T-cell (primary cell): ENCODE measurements at regions not wholly inside any gene's neighbourhood (a gene's known extent, or its start where the extent isn't known, plus 50 kb on each side); places are given as distances from the start of the nearest gene placed in this dataset.

ENCODE experiments used
- ATAC-seq, 4 experiments: fragments of 200-7000 bp in 3 of 4; fragments of 150-1000 bp in 1 of 4; cut with Tn5 transposase; replicated peaks in 1 of 4; 1 replicate in 3 of 4; 2 replicates in 1 of 4; pipeline ENCODE4 v1.10.0; 2021; ENCODE audit warnings: moderate library complexity in 3 of 4, mild to moderate bottlenecking in 2 of 4, moderate number of reproducible peaks in 1 of 4
- CTCF ChIA-PET, 2 donors: fragments of 300-600 bp; sonication (Branson Sonifier 250); formaldehyde crosslinking; loops; one replicate each; lab custom pipeline; 2022; ENCODE audit warnings: antibody characterized with exemption in 2 of 2; lab: Charles Lee
- POLR2A ChIA-PET, 2 donors: fragments of 300-600 bp; sonication (Branson Sonifier 250); formaldehyde crosslinking; loops; one replicate each; lab custom pipeline; 2022; ENCODE audit warnings: antibody characterized with exemption in 2 of 2; lab: Charles Lee
- DNase-seq, 35 experiments: peaks; one replicate each; pipeline versions ENCODE4 v3.0.0 to v3.0.0-alpha.2; 2013 to 2023
- H3K27ac ChIP-seq: one replicate; pipeline ENCODE4 v1.5.1; 2013; ENCODE audit warnings: low read length
- H3K27me3 ChIP-seq, 2 experiments: replicated peaks in 1 of 2; 1 replicate in 1 of 2; 2 replicates in 1 of 2; pipeline versions ENCODE4 v1.6.1 to v1.7.0; 2013; ENCODE audit warnings: low read length in 1 of 2, mixed read lengths in 1 of 2; ENCODE audit not compliant: control insufficient read depth in 2 of 2, insufficient read depth in 2 of 2; ENCODE audit errors: extremely low read depth in 1 of 2
- H3K36me3 ChIP-seq, 2 donors: 1 replicate in 1 of 2; 2 replicates in 1 of 2; pipeline versions ENCODE4 v1.6.1 to v1.7.0; 2013; ENCODE audit warnings: low read length in 1 of 2; ENCODE audit not compliant: control insufficient read depth in 2 of 2, insufficient read depth in 1 of 2; ENCODE audit errors: extremely low read depth in 1 of 2
- H3K4me1 ChIP-seq, 2 experiments: 1 replicate in 1 of 2; 2 replicates in 1 of 2; pipeline versions ENCODE4 v1.6.1 to v1.7.0; 2013; ENCODE audit warnings: low read length in 2 of 2, mixed read lengths in 1 of 2; ENCODE audit not compliant: insufficient read depth in 2 of 2, control insufficient read depth in 1 of 2; ENCODE audit errors: extremely low read depth in 1 of 2
- H3K4me3 ChIP-seq, 2 donors: 1 replicate in 1 of 2; 2 replicates in 1 of 2; pipeline versions ENCODE4 v1.5.1 to v1.7.0; 2013; ENCODE audit warnings: mild to moderate bottlenecking in 2 of 2, low read length in 1 of 2, moderate library complexity in 1 of 2; ENCODE audit not compliant: control insufficient read depth in 1 of 2; ENCODE audit errors: extremely low read depth in 1 of 2
- H3K9me3 ChIP-seq: 2 replicates; pipeline ENCODE4 v1.7.0; 2013
- H3K27ac Mint-ChIP-seq, 2 donors: one replicate each; pipeline ENCODE4 v1.8.0; 2020 to 2021; ENCODE audit warnings: mild to moderate bottlenecking in 2 of 2, mixed read lengths in 2 of 2
- H3K27me3 Mint-ChIP-seq, 2 donors: one replicate each; pipeline ENCODE4 v1.8.0; 2021 to 2022; ENCODE audit warnings: mixed read lengths in 2 of 2
- H3K36me3 Mint-ChIP-seq: one replicate; pipeline ENCODE4 v1.8.0; 2021; ENCODE audit warnings: mixed read lengths
- H3K4me1 Mint-ChIP-seq, 3 donors: one replicate each; pipeline ENCODE4 v1.8.0; 2020 to 2022; ENCODE audit warnings: mixed read lengths in 3 of 3, mild to moderate bottlenecking in 1 of 3
- H3K4me3 Mint-ChIP-seq, 3 donors: one replicate each; pipeline ENCODE4 v1.8.0; 2020 to 2022; ENCODE audit warnings: mild to moderate bottlenecking in 3 of 3, mixed read lengths in 3 of 3, moderate library complexity in 3 of 3
- H3K9me3 Mint-ChIP-seq, 3 donors: one replicate each; pipeline ENCODE4 v1.8.0; 2020 to 2022; ENCODE audit warnings: mixed read lengths in 3 of 3
- WGBS: methylation state at CpG from one replicate; pipeline ENCODE4 v1.1.5; 2013; ENCODE audit warnings: missing lambda C conversion rate; ENCODE audit not compliant: insufficient coverage; 5-methylcytosine and 5-hydroxymethylcytosine counted together

GRCh38 chr3:64331605-64332004 lies 106.3 kb upstream of the PRICKLE2 start:
- Histone ChIP-seq H3K27me3 (no peaks in the 10 kb centered on the region), H3K27ac (no peak overlapping the region), H3K4me3 (no peak overlapping the region), H3K4me1 (no peaks in the 10 kb centered on the region), H3K9me3 (no peaks in the 10 kb centered on the region), H3K36me3 (no peaks in the 10 kb centered on the region)
- H3K27me3 Mint-ChIP-seq: peaks cover 0 to 20% of the 10 kb centered on the region in 2 donors
- CTCF ChIA-PET: no interaction called here
- no peaks in the 10 kb centered on the region for H3K9me3 Mint-ChIP-seq
- POLR2A ChIA-PET: no interaction called here
- DNase-seq (no peak), ATAC-seq (no peak)
- H3K4me3 Mint-ChIP-seq: no peak overlapping the region
- 88% methylated on average over 7 of the region's 12 CpGs for WGBS
- H3K4me1 Mint-ChIP-seq: no peaks in the 10 kb centered on the region
- H3K36me3 Mint-ChIP-seq: no peaks in the 10 kb centered on the region
- H3K27ac Mint-ChIP-seq: no peak overlapping the region

- no peaks in the 10 kb centered on the region for H3K4me1 ChIP-seq
- no peaks in the 10 kb centered on the region for H3K4me1 Mint-ChIP-seq
- ATAC-seq (no peak), DNase-seq (no peak)
- WGBS: no CpG with 5 or more reads among the region's 3 CpGs
- no peak overlapping the region for H3K27ac Mint-ChIP-seq
- no peaks in the 10 kb centered on the region for H3K36me3 Mint-ChIP-seq
- H3K27me3 Mint-ChIP-seq: peaks cover 0 to 20% of the 10 kb centered on the region in 2 donors
- ChIA-PET POLR2A (no interaction called here), CTCF (no interaction called here)
- H3K9me3 Mint-ChIP-seq: peaks cover 0 to 4% (median 0%) of the 10 kb centered on the region in 3 donors
- H3K4me3 ChIP-seq: no peak overlapping the region
- H3K27ac ChIP-seq: no peak overlapping the region
- H3K9me3 ChIP-seq: no peaks in the 10 kb centered on the region
- H3K36me3 ChIP-seq: no peaks in the 10 kb centered on the region
- no peaks in the 10 kb centered on the region for H3K27me3 ChIP-seq
- no peak overlapping the region for H3K4me3 Mint-ChIP-seq
Measured at GRCh38 chr3:64329037-64329436, 103.8 kb upstream of the PRICKLE2 start.

- ATAC-seq (no peak), DNase-seq (no peak)
- ChIA-PET POLR2A (no interaction called here), CTCF (no interaction called here)
- H3K4me3 ChIP-seq: no peak overlapping the region
- H3K27me3 ChIP-seq: no peaks in the 10 kb centered on the region
- H3K36me3 ChIP-seq: no peaks in the 10 kb centered on the region
- H3K27ac ChIP-seq: no peak overlapping the region
- peaks cover 0 to 15% of the 10 kb centered on the region in 2 donors for H3K27me3 Mint-ChIP-seq
- H3K4me1 ChIP-seq: no peaks in the 10 kb centered on the region
- no peak overlapping the region for H3K27ac Mint-ChIP-seq
- H3K9me3 Mint-ChIP-seq: peaks cover 0 to 4% (median 0%) of the 10 kb centered on the region in 3 donors
- H3K36me3 Mint-ChIP-seq: no peaks in the 10 kb centered on the region
- H3K4me1 Mint-ChIP-seq: no peaks in the 10 kb centered on the region
- WGBS: 73% methylated on average over 10 of the region's 11 CpGs
- H3K4me3 Mint-ChIP-seq: no peak overlapping the region
- H3K9me3 ChIP-seq: no peaks in the 10 kb centered on the region
Measured at GRCh38 chr3:64327100-64327804, 102.0 kb upstream of the PRICKLE2 start.

GRCh38 chr3:64321747-64322146 lies 96.5 kb upstream of the PRICKLE2 start:
- Mint-ChIP-seq H3K4me3 (no peak overlapping the region), H3K9me3 (peaks cover 0 to 4% (median 0%) of the 10 kb centered on the region in 3 donors), H3K36me3 (no peaks in the 10 kb centered on the region), H3K4me1 (no peaks in the 10 kb centered on the region), H3K27me3 (no peaks in the 10 kb centered on the region), H3K27ac (no peak overlapping the region)
- DNase-seq: no peak
- Histone ChIP-seq H3K27ac (no peak overlapping the region), H3K9me3 (no peaks in the 10 kb centered on the region), H3K36me3 (no peaks in the 10 kb centered on the region), H3K27me3 (no peaks in the 10 kb centered on the region), H3K4me3 (no peak overlapping the region), H3K4me1 (no peaks in the 10 kb centered on the region)
- CTCF ChIA-PET: interaction anchor here in 1 of 2 donors (1.4 kb wide), 1 partner anchor 12 kb away, joined by 5 read pairs; no protein-coding TSS in a partner anchor
- POLR2A ChIA-PET: no interaction called here
- 14% methylated on average over 1 of the region's 1 CpG for WGBS
- ATAC-seq: no peak

- 77% methylated on average over 4 of the region's 4 CpGs for WGBS
Measured at GRCh38 chr3:64319391-64319790, 94.1 kb upstream of the PRICKLE2 start.

GRCh38 chr3:64318668-64319271 lies 93.5 kb upstream of the PRICKLE2 start:
- Histone ChIP-seq H3K4me1 (no peaks in the 10 kb centered on the region), H3K36me3 (no peaks in the 10 kb centered on the region), H3K27ac (no peak overlapping the region), H3K9me3 (no peaks in the 10 kb centered on the region), H3K4me3 (no peak overlapping the region), H3K27me3 (no peaks in the 10 kb centered on the region)
- POLR2A ChIA-PET: no interaction called here
- no peak for ATAC-seq
- Mint-ChIP-seq H3K4me3 (no peak overlapping the region), H3K27me3 (no peaks in the 10 kb centered on the region), H3K4me1 (no peaks in the 10 kb centered on the region), H3K27ac (no peak overlapping the region), H3K9me3 (no peaks in the 10 kb centered on the region), H3K36me3 (no peaks in the 10 kb centered on the region)
- no CpG with 5 or more reads among the region's 1 CpG for WGBS
- CTCF ChIA-PET: no interaction called here
- DNase-seq: no peak

More at GRCh38 chr3:64319391-64319790, 94.1 kb upstream of the PRICKLE2 start:
- Histone ChIP-seq H3K9me3 (no peaks in the 10 kb centered on the region), H3K4me1 (no peaks in the 10 kb centered on the region), H3K4me3 (no peak overlapping the region), H3K36me3 (no peaks in the 10 kb centered on the region), H3K27me3 (no peaks in the 10 kb centered on the region), H3K27ac (no peak overlapping the region)
- H3K4me1 Mint-ChIP-seq: no peaks in the 10 kb centered on the region
- ChIA-PET POLR2A (no interaction called here), CTCF (no interaction called here)
- DNase-seq: no peak
- no peak for ATAC-seq
- no peaks in the 10 kb centered on the region for H3K36me3 Mint-ChIP-seq
- no peaks in the 10 kb centered on the region for H3K9me3 Mint-ChIP-seq
- no peak overlapping the region for H3K4me3 Mint-ChIP-seq
- H3K27me3 Mint-ChIP-seq: no peaks in the 10 kb centered on the region
- no peak overlapping the region for H3K27ac Mint-ChIP-seq
